ENCODE measurements at regions not wholly inside any gene's neighbourhood (a gene's known extent, or its start where the extent isn't known, plus 50 kb on each side); places are given as distances from the start of the nearest gene placed in this dataset.

- DNase-seq (ENCODE audit: low read depth), result no peak
Measured at GRCh38 chr22:27203276-27203660, 545.9 kb downstream of the MIAT start.

DNA sequence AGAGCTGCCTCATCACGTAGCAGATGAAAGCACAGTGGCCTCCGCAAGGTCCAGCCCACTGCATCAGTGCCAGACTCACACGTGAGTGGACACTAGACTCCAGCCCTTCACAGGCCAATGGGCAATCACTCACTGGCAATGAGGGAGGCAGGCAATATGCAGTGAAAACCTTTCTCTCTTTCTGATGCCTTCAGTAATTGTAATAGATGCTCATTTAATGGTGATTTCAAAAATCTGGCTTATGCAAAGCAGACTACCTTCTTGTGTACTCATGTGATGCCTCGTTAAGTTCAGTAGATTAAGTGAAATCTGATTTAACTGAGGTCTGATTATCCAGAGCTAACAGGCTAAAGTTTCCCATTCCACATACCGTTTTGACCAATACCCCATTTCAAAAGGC is 546.9 kb downstream of the MIAT start:
- no peak for DNase-seq (ENCODE audit: low read depth)

DNA sequence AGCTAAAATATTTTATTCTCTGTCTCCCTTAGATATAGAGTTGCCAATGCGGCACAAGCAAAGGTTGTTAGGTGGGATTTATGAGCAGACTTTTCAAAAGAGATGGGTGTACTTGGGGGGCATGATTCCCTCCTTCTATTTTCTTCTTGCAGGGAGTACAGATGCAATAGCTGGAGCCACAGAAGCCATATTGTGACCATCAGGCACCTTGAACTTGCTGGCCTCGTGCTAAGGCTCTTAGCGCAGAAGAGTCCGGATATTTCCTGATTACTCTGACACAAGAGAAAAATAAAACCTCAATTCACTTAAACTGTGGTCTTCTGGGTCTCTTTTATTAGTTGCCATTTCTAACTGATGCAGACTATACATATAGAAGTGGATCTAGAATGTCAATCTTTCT is 547.4 kb downstream of the MIAT start:
- DNase-seq (ENCODE audit: low read depth), result no peak

- DNase-seq (ENCODE audit: low read depth), result no peak
Measured at GRCh38 chr22:27205492-27206373, 548.3 kb downstream of the MIAT start.

- DNase-seq (ENCODE audit: low read depth), result no peak
Measured at GRCh38 chr22:27206374-27207133, 549.2 kb downstream of the MIAT start.

DNA sequence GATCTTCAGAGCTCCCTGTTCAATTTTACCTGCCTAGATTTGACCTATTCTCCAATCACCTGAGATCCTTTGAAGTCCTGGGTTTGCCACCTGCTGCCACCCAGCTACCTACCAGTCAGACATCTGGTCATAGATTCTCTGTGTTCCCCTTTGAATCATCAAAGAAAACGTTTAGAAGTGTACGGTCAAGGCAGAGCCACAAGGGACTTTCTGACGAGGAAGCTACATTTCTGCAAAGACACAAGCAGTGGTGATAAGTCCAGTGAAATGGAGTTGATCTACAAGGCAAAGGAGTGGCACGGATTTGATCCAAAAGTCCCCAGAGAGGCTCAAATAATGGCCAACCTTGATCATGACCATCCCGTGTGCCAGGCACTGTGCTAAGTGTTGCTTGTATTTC is 549.9 kb downstream of the MIAT start:
- no peak for DNase-seq (ENCODE audit: low read depth)

DNA sequence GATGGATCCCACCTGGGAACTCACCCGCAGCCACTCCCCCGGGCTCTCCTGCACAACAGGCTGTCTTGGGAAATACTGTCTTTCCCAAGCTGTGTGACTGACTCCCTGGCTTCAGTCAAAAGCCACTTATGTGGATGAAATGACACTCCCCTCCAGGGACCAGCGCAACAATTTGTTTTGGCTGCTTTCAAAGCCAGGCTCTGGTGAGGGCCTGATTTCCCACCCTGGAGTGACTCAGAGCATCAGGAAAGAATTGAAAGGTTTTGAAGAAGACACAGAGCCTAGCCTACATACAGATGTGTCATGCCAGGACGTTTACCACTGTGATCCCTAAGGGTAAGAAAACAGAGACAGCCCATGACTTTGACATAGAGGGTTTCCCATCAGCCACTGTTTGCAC is 550.5 kb downstream of the MIAT start:
- DNase-seq (ENCODE audit: low read depth), result no peak

GRCh38 chr22:27210111-27210730 is 552.8 kb downstream of the MIAT start:
- no peak for DNase-seq (ENCODE audit: low read depth)

GRCh38 chr22:27212102-27212501 is 554.7 kb downstream of the MIAT start:
- no peak for DNase-seq (ENCODE audit: low read depth)

GRCh38 chr22:27212617-27213177 is 555.3 kb downstream of the MIAT start:
- no peak for DNase-seq (ENCODE audit: low read depth)

- no peak for DNase-seq (ENCODE audit: low read depth)
Measured at GRCh38 chr22:27213294-27213693, 555.9 kb downstream of the MIAT start.

DNA sequence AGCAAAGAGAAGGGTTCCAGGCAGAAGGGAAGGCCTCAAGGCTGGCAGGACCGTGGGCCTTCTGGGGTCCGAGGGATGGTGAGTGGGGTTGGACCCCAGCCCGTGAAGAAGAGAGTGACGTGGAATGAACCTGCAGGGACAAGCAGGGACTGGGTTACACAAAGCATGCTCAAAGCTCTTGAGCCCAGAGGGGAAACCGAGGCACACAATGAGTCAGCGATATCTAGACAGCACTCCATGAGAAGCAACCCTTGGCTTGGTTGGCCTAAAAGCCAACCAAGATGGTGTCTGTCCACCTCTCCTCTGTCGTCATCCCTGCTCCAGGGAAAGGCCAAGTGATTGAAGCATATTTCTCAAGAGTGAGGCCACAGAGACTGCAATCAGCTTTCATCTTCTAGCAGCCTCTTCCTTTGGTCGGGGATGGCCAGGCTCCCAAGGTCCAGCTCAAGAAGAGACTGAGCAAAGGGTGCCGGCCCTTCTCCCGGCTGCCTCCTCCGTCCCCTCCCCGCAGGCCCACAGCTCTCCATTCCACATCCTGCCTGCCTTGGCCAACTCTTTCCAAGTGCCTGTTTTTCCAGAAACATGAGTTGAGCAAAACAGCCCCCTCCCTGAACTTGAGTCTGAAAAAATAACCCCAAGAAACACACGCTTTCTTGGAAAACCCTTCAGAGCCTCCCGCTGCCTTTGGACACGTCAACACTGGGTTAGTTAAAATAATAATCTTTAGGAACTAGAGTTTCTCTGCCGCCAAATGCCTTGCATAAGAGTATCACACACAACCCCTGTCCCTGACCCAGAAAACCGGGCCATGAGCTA is 556.6 kb downstream of the MIAT start:
- DNase-seq (ENCODE audit: low read depth), result no peak

- no peak for DNase-seq (ENCODE audit: low read depth)
Measured at GRCh38 chr22:27214691-27215090, 557.3 kb downstream of the MIAT start.

GRCh38 chr22:27215871-27216270 is 558.5 kb downstream of the MIAT start:
- DNase-seq (ENCODE audit: low read depth), result no peak

DNA sequence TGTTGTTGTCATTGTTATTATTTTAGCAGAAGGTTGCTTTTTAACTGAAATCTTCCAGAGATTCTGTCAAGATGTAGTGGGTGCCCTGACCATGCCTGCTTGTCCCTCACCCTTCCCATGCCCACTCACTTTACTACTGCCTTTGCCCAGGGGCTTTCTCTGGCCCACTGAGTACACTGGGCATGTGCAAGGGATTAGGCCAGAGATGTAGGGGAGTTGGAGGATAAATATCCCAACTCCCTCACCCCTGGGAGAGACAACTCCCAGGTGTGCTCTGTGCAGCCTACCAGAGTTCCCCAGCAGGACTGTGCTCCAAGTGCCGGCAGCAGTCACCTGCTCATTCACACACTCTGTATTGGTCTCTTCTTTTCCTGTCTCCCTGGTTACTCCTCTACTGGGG is 559.1 kb downstream of the MIAT start:
- no peak for DNase-seq (ENCODE audit: low read depth)

GRCh38 chr22:27217154-27217553 is 559.8 kb downstream of the MIAT start:
- DNase-seq (ENCODE audit: low read depth), result no peak

GRCh38 chr22:27218012-27218920 is 560.9 kb downstream of the MIAT start:
- no peak for DNase-seq (ENCODE audit: low read depth)

GRCh38 chr22:27219036-27219435 is 561.6 kb downstream of the MIAT start:
- DNase-seq (ENCODE audit: low read depth), result no peak

DNA sequence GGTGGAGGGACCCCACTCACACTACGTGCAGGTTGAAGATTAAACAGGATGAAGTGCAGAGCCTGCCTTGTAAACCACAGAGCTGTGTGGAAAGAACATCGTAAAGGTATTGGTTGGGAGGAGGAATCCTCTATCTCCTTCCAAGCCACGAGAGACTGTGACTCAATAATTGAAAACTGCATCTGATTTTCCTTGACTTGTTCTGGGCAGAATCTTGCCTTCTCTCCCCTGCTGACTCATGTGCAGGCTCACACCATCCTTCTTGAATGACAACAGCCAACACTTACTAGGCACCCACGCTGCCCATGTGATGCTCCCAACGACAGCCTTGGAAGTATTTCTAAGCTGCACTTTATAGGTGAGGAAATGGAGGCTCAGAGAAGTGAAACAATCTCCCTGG is 563.0 kb downstream of the MIAT start:
- DNase-seq (ENCODE audit: low read depth), result no peak

GRCh38 chr22:27222178-27222577 is 564.8 kb downstream of the MIAT start:
- DNase-seq (ENCODE audit: low read depth), result no peak

Data from stimulated activated CD8-positive, alpha-beta memory T cell treated with anti-CD3 and anti-CD28 coated beads, Interleukin-12 subunit alpha, Interleukin-12 subunit beta, amount 100 ng/mL, for 1 hour (primary cell).